HepG2 (cell line): ENCODE measurements at regions not wholly inside any gene's neighbourhood (a gene's known extent, or its start where the extent isn't known, plus 50 kb on each side); places are given as distances from the start of the nearest gene placed in this dataset.

Source experiments
- MIXL1 ChIP-seq: IDR thresholded peaks from 2 replicates; pipeline ENCODE4 v1.6.1; 2016
- REST ChIP-seq, 2 experiments: IDR thresholded peaks; 2 replicates each; pipeline ENCODE4 v1.6.1; 2011 to 2012; ENCODE audit warnings: low read length in 2 of 2, borderline replicate concordance in 1 of 2, low read depth in 1 of 2, mild to moderate bottlenecking in 1 of 2, moderate library complexity in 1 of 2
- TBP ChIP-seq: sonication (generic); formaldehyde crosslinking; IDR thresholded peaks from 2 replicates; pipeline ENCODE4 v1.5.0; 2020; ENCODE audit warnings: missing genetic modification reagents

DNA sequence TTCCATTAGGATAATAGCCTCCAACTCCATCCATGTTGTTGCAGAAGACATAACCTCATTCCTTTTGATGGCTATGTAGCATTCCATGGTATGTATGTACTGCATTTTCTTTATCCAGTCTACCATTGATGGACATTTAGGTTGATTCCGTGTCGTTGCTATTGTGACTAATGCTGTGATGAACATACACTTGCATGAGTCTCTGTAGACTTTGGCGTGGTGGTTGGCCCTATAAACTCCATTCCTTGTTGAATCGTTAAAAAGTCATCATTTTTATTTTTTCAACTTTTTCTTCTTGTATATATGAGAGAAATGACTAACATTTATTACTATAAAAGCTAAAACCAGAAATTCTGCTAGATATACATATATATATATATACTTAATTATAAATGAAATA, 1491.9 kb upstream of the CDH6 start:
- TF ChIP-seq TBP (CRISPR knock-in tag) = no peak
- no peak for TF ChIP-seq REST (IDR thresholded peaks at IDR 0.05; ENCODE audit: borderline replicate concordance in 1 of 2, low read depth in 1 of 2, low read length in 2 of 2)
- no peak for TF ChIP-seq MIXL1 (CRISPR knock-in tag)
